Ovary (tissue), 3 donors: ENCODE measurements at regions not wholly inside any gene's neighbourhood (a gene's known extent, or its start where the extent isn't known, plus 50 kb on each side); places are given as distances from the start of the nearest gene placed in this dataset.

Experiments used
- EP300 ChIP-seq: sonication (generic); formaldehyde crosslinking; IDR thresholded peaks from one replicate; pipeline ENCODE4 v1.6.1; 2017; ENCODE audit warnings: antibody characterized with exemption
- POLR2A ChIP-seq: fragments of 450-650 bp; IDR thresholded peaks from one replicate; pipeline ENCODE4 v1.6.1; 2017; ENCODE audit warnings: antibody characterized with exemption, mild to moderate bottlenecking, moderate library complexity
- TF ChIP-seq, protein P1 (sequence below), 3 donors: fragments of 450-650 bp in 2 of 3; fragments of 200-600 bp in 1 of 3; IDR thresholded peaks; one replicate each; pipeline versions ENCODE4 v1.5.1 to v1.8.0; 2016 to 2022; ENCODE audit warnings: antibody characterized with exemption in 3 of 3, mild to moderate bottlenecking in 1 of 3
- donor health status: DM: no; HTN: no; CAD: no.

- TF ChIP-seq, protein P1, sequence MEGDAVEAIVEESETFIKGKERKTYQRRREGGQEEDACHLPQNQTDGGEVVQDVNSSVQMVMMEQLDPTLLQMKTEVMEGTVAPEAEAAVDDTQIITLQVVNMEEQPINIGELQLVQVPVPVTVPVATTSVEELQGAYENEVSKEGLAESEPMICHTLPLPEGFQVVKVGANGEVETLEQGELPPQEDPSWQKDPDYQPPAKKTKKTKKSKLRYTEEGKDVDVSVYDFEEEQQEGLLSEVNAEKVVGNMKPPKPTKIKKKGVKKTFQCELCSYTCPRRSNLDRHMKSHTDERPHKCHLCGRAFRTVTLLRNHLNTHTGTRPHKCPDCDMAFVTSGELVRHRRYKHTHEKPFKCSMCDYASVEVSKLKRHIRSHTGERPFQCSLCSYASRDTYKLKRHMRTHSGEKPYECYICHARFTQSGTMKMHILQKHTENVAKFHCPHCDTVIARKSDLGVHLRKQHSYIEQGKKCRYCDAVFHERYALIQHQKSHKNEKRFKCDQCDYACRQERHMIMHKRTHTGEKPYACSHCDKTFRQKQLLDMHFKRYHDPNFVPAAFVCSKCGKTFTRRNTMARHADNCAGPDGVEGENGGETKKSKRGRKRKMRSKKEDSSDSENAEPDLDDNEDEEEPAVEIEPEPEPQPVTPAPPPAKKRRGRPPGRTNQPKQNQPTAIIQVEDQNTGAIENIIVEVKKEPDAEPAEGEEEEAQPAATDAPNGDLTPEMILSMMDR (IDR thresholded peaks at IDR 0.05), result no peak
- TF ChIP-seq EP300 (no peak), POLR2A (no peak)
Observed at GRCh38 chr2:195331966-195332365, 325.1 kb upstream of the SLC39A10 start.
